Neural progenitor cell (in vitro differentiated cells): ENCODE measurements at regions not wholly inside any gene's neighbourhood (a gene's known extent, or its start where the extent isn't known, plus 50 kb on each side); places are given as distances from the start of the nearest gene placed in this dataset.

Experiments
- DNase-seq: peaks from one replicate; pipeline ENCODE4 v3.0.0-alpha.2; 2016; ENCODE audit warnings: low spot score
- H2AFZ ChIP-seq: fragments of 200-600 bp; sonication (generic); replicated peaks from 2 replicates; pipeline ENCODE4 v1.6.1; 2016; ENCODE audit warnings: antibody characterized with exemption
- H3F3A ChIP-seq: fragments of 200-600 bp; sonication (generic); 2 replicates; pipeline ENCODE4 v1.6.1; 2016; ENCODE audit warnings: antibody characterized with exemption, low read depth
- H3K27ac ChIP-seq: fragments of 200-600 bp; sonication (generic); 2 replicates; pipeline ENCODE4 v1.5.1; 2016; ENCODE audit warnings: mild to moderate bottlenecking
- H3K27me3 ChIP-seq: fragments of 200-600 bp; sonication (generic); 2 replicates; pipeline ENCODE4 v1.6.1; 2016; ENCODE audit warnings: mild to moderate bottlenecking, moderate library complexity
- H3K36me3 ChIP-seq: fragments of 200-600 bp; sonication (generic); 2 replicates; pipeline ENCODE4 v1.5.1; 2016
- H3K4me1 ChIP-seq: fragments of 200-600 bp; sonication (generic); 2 replicates; pipeline ENCODE4 v1.6.1; 2016; ENCODE audit warnings: mixed run types
- H3K4me2 ChIP-seq: fragments of 200-600 bp; sonication (generic); 2 replicates; pipeline ENCODE4 v1.6.1; 2016
- H3K4me3 ChIP-seq: fragments of 200-600 bp; sonication (generic); 2 replicates; pipeline ENCODE4 v1.5.1; 2016
- H3K79me2 ChIP-seq: fragments of 200-600 bp; sonication (generic); 2 replicates; pipeline ENCODE4 v1.6.1; 2016; ENCODE audit warnings: low read depth
- H3K9ac ChIP-seq: fragments of 200-600 bp; sonication (generic); 2 replicates; pipeline ENCODE4 v1.6.1; 2016
- H3K9me3 ChIP-seq: fragments of 200-600 bp; sonication (generic); 2 replicates; pipeline ENCODE4 v1.5.1; 2016; ENCODE audit warnings: low read depth
- H4K20me1 ChIP-seq: fragments of 200-600 bp; sonication (generic); 2 replicates; pipeline ENCODE4 v1.6.1; 2016; ENCODE audit warnings: low read depth
- H3K27ac Mint-ChIP-seq: 3 replicates; pipeline ENCODE4 v1.8.0; 2021; ENCODE audit warnings: mixed read lengths
- H3K27me3 Mint-ChIP-seq: 2 replicates; pipeline ENCODE4 v1.8.0; 2022; ENCODE audit warnings: low read depth, mild to moderate bottlenecking, inconsistent platforms, moderate library complexity, mixed read lengths; ENCODE audit not compliant: insufficient read depth
- H3K36me3 Mint-ChIP-seq: 3 replicates; pipeline ENCODE4 v1.8.0; 2021; ENCODE audit warnings: mixed read lengths
- H3K4me1 Mint-ChIP-seq: 3 replicates; pipeline ENCODE4 v1.8.0; 2021; ENCODE audit warnings: mixed read lengths
- H3K4me3 Mint-ChIP-seq: 3 replicates; pipeline ENCODE4 v1.8.0; 2021; ENCODE audit warnings: mild to moderate bottlenecking, moderate library complexity, mixed read lengths
- H3K9me3 Mint-ChIP-seq: 3 replicates; pipeline ENCODE4 v1.8.0; 2020; ENCODE audit warnings: mixed read lengths
- CTCF ChIP-seq: fragments of 200-600 bp; sonication (generic); IDR thresholded peaks from 2 replicates; pipeline ENCODE4 v1.5.1; 2017; ENCODE audit warnings: antibody characterized with exemption, mild to moderate bottlenecking
- EZH2 ChIP-seq: fragments of 200-600 bp; sonication (generic); IDR thresholded peaks from 2 replicates; pipeline ENCODE4 v1.6.1; 2017; ENCODE audit warnings: antibody characterized with exemption, mild to moderate bottlenecking, moderate library complexity
- EZH2phosphoT487 ChIP-seq: fragments of 200-600 bp; sonication (generic); IDR thresholded peaks from 2 replicates; pipeline ENCODE4 v1.6.1; 2017; ENCODE audit warnings: antibody characterized with exemption

GRCh38 chr16:6910301-6910700 is 422.3 kb upstream of the RBFOX1 start:
- H4K20me1 ChIP-seq, result no peaks in the 10 kb centered on the region
- Mint-ChIP-seq H3K27ac (no peak overlapping the region), H3K36me3 (no peaks in the 10 kb centered on the region), H3K27me3 (no peaks in the 10 kb centered on the region), H3K9me3 (no peaks in the 10 kb centered on the region), H3K4me1 (peaks cover 14% of the 10 kb centered on the region), H3K4me3 (no peak overlapping the region)
- H3K9me3 ChIP-seq, result no peaks in the 10 kb centered on the region
- peaks cover 4% of the 10 kb centered on the region for H3K4me1 ChIP-seq
- peaks cover 4% of the 10 kb centered on the region for H3F3A ChIP-seq
- no peak for DNase-seq
- H3K27ac ChIP-seq, result no peak overlapping the region
- peaks cover 26% of the 10 kb centered on the region for H3K27me3 ChIP-seq
- H3K79me2 ChIP-seq, result no peaks in the 10 kb centered on the region
- no peaks in the 10 kb centered on the region for H3K36me3 ChIP-seq
- H2AFZ ChIP-seq, result no peak overlapping the region
- H3K4me3 ChIP-seq, result no peak overlapping the region
- TF ChIP-seq EZH2phosphoT487, result no peak
- TF ChIP-seq EZH2, result no peak
- no peak for TF ChIP-seq CTCF
- no peak overlapping the region for H3K4me2 ChIP-seq
- H3K9ac ChIP-seq, result no peak overlapping the region

- H3K27ac ChIP-seq, result no peak overlapping the region
- H3K4me2 ChIP-seq, result no peak overlapping the region
- Mint-ChIP-seq H3K4me3 (no peak overlapping the region), H3K4me1 (peaks cover 7% of the 10 kb centered on the region), H3K27ac (no peak overlapping the region), H3K9me3 (no peaks in the 10 kb centered on the region), H3K27me3 (peaks cover 2% of the 10 kb centered on the region), H3K36me3 (no peaks in the 10 kb centered on the region)
- no peaks in the 10 kb centered on the region for H3K9me3 ChIP-seq
- H2AFZ ChIP-seq, result no peak overlapping the region
- H3K27me3 ChIP-seq, result peaks cover 48% of the 10 kb centered on the region
- H3K9ac ChIP-seq, result no peak overlapping the region
- H3K36me3 ChIP-seq, result no peaks in the 10 kb centered on the region
- TF ChIP-seq EZH2 (no peak), CTCF (no peak), EZH2phosphoT487 (no peak)
- no peak overlapping the region for H3K4me3 ChIP-seq
- no peaks in the 10 kb centered on the region for H3K79me2 ChIP-seq
- peaks cover 25% of the 10 kb centered on the region for H3K4me1 ChIP-seq
- DNase-seq, result no peak
- peaks cover 18% of the 10 kb centered on the region for H3F3A ChIP-seq
- H4K20me1 ChIP-seq, result no peaks in the 10 kb centered on the region
Observed at GRCh38 chr16:6905601-6906000, 427.0 kb upstream of the RBFOX1 start.

- no peak overlapping the region for H3K9ac ChIP-seq
- Mint-ChIP-seq H3K27ac (no peak overlapping the region), H3K9me3 (no peaks in the 10 kb centered on the region), H3K36me3 (no peaks in the 10 kb centered on the region), H3K4me3 (no peak overlapping the region), H3K27me3 (peaks cover 4% of the 10 kb centered on the region), H3K4me1 (peaks cover 7% of the 10 kb centered on the region)
- H3K79me2 ChIP-seq, result no peaks in the 10 kb centered on the region
- H3K27ac ChIP-seq, result no peak overlapping the region
- H4K20me1 ChIP-seq, result no peaks in the 10 kb centered on the region
- H3K4me2 ChIP-seq, result peak overlapping the region; percentile 27
- DNase-seq, result no peak
- no peaks in the 10 kb centered on the region for H3K36me3 ChIP-seq
- no peak overlapping the region for H3K4me3 ChIP-seq
- H3F3A ChIP-seq, result peaks cover 18% of the 10 kb centered on the region
- TF ChIP-seq EZH2phosphoT487, result no peak
- no peaks in the 10 kb centered on the region for H3K9me3 ChIP-seq
- H3K27me3 ChIP-seq, result peaks cover 52% of the 10 kb centered on the region
- peaks cover 25% of the 10 kb centered on the region for H3K4me1 ChIP-seq
- H2AFZ ChIP-seq, result no peak overlapping the region
Observed at GRCh38 chr16:6903671-6904070, 429.0 kb upstream of the RBFOX1 start.

- no peaks in the 10 kb centered on the region for H3K36me3 ChIP-seq
- TF ChIP-seq EZH2 (no peak), EZH2phosphoT487 (no peak), CTCF (no peak)
- Mint-ChIP-seq H3K36me3 (no peaks in the 10 kb centered on the region), H3K27ac (no peak overlapping the region), H3K4me1 (peaks cover 26% of the 10 kb centered on the region), H3K27me3 (peaks cover 2% of the 10 kb centered on the region), H3K4me3 (no peak overlapping the region), H3K9me3 (no peaks in the 10 kb centered on the region)
- H3K9me3 ChIP-seq, result no peaks in the 10 kb centered on the region
- H3K79me2 ChIP-seq, result no peaks in the 10 kb centered on the region
- no peaks in the 10 kb centered on the region for H4K20me1 ChIP-seq
- H3F3A ChIP-seq, result peaks cover 8% of the 10 kb centered on the region
- H2AFZ ChIP-seq, result no peak overlapping the region
- DNase-seq, result no peak
- H3K27ac ChIP-seq, result no peak overlapping the region
- no peak overlapping the region for H3K9ac ChIP-seq
- H3K4me2 ChIP-seq, result no peak overlapping the region
- peaks cover 17% of the 10 kb centered on the region for H3K4me1 ChIP-seq
- no peak overlapping the region for H3K4me3 ChIP-seq
- H3K27me3 ChIP-seq, result peaks cover 47% of the 10 kb centered on the region
Observed at GRCh38 chr16:6898896-6899295, 433.7 kb upstream of the RBFOX1 start.
